ENCODE measurements at regions not wholly inside any gene's neighbourhood (a gene's known extent, or its start where the extent isn't known, plus 50 kb on each side); places are given as distances from the start of the nearest gene placed in this dataset.

GRCh38 chr14:100638211-100638855 is 51.1 kb upstream of the BEGAIN start:
- Histone ChIP-seq H3K4me1 (no peaks in the 10 kb centered on the region), H3K4me3 (no peak overlapping the region), H3K27me3 (no peaks in the 10 kb centered on the region), H3K27ac (no peak overlapping the region), H3K9me3 (no peaks in the 10 kb centered on the region), H3K36me3 (no peaks in the 10 kb centered on the region)
- FAIRE-seq (no peak), DNase-seq (no peak), ATAC-seq (no peak)
- 94 to 97% methylated on average over 11 to 14 of the region's 14 CpGs for WGBS, 2 donors
- TF ChIP-seq CTCF (IDR thresholded peaks at IDR 0.05) = no peak
- intact Hi-C loops (cut with DNase I) = no loop called here

- no peak for FAIRE-seq
- H3K27me3 ChIP-seq = no peaks in the 10 kb centered on the region
- H3K27ac ChIP-seq = no peak overlapping the region
- no peak for DNase-seq
- ATAC-seq = no peak
- no peaks in the 10 kb centered on the region for H3K36me3 ChIP-seq
- WGBS, 2 donors = 84 to 92% methylated on average over 6 of the region's 6 CpGs
- no peak overlapping the region for H3K4me3 ChIP-seq
- H3K9me3 ChIP-seq = no peaks in the 10 kb centered on the region
- TF ChIP-seq CTCF (IDR thresholded peaks at IDR 0.05) = no peak
- intact Hi-C loops (cut with DNase I) = no loop called here
- no peaks in the 10 kb centered on the region for H3K4me1 ChIP-seq
Measured at GRCh38 chr14:100639280-100639679, 52.1 kb upstream of the BEGAIN start.

GRCh38 chr14:100640471-100641273 is 53.5 kb upstream of the BEGAIN start:
- 82 to 92% methylated on average over 19 to 20 of the region's 20 CpGs for WGBS, 2 donors
- ATAC-seq = no peak
- no peak for FAIRE-seq
- Histone ChIP-seq H3K4me3 (no peak overlapping the region), H3K27ac (no peak overlapping the region), H3K9me3 (no peaks in the 10 kb centered on the region), H3K27me3 (no peaks in the 10 kb centered on the region), H3K4me1 (peaks cover 0 to 4% (median 0%) of the 10 kb centered on the region in 3 donors), H3K36me3 (no peaks in the 10 kb centered on the region)
- DNase-seq = no peak
- intact Hi-C loops (cut with DNase I) = loop anchor here in 1 of 3 donors (5.0 kb wide), 1 partner anchor 113 kb away; no protein-coding TSS in a partner anchor
- TF ChIP-seq CTCF (IDR thresholded peaks at IDR 0.05) = no peak

- no peak for TF ChIP-seq CTCF (IDR thresholded peaks at IDR 0.05)
- peak in 1 of 6 donors; percentile 51 for DNase-seq
- Histone ChIP-seq H3K9me3 (no peaks in the 10 kb centered on the region), H3K4me1 (peaks cover 0 to 4% (median 0%) of the 10 kb centered on the region in 3 donors), H3K27ac (no peak overlapping the region), H3K4me3 (no peak overlapping the region), H3K27me3 (no peaks in the 10 kb centered on the region), H3K36me3 (no peaks in the 10 kb centered on the region)
- 76% methylated on average over 8 of the region's 8 CpGs for WGBS, 2 donors
- intact Hi-C loops (cut with DNase I) = loop anchor here in 1 of 3 donors (5.0 kb wide), 1 partner anchor 114 kb away; no protein-coding TSS in a partner anchor
- no peak for ATAC-seq
- no peak for FAIRE-seq
Measured at GRCh38 chr14:100641274-100641860, 54.1 kb upstream of the BEGAIN start.

Measured in pancreas (tissue), 10 donors.